GM21825 (cell line): ENCODE measurements at regions not wholly inside any gene's neighbourhood (a gene's known extent, or its start where the extent isn't known, plus 50 kb on each side); places are given as distances from the start of the nearest gene placed in this dataset.
"Not testable (repeated sequence)": the region's sequence is repeated elsewhere in the genome, so short reads cannot be mapped to it uniquely, and the experiment has no call there.

ENCODE experiments used
- ATAC-seq: cut with Tn5 transposase; IDR thresholded peaks from one replicate; pipeline ENCODE4 v1.9.1; 2021; ENCODE audit warnings: mild to moderate bottlenecking, moderate library complexity; ENCODE audit not compliant: unreplicated experiment

GRCh38 chr6:81565071-81565470 lies 187.4 kb downstream of the TENT5A start:
- no peak for ATAC-seq

DNA sequence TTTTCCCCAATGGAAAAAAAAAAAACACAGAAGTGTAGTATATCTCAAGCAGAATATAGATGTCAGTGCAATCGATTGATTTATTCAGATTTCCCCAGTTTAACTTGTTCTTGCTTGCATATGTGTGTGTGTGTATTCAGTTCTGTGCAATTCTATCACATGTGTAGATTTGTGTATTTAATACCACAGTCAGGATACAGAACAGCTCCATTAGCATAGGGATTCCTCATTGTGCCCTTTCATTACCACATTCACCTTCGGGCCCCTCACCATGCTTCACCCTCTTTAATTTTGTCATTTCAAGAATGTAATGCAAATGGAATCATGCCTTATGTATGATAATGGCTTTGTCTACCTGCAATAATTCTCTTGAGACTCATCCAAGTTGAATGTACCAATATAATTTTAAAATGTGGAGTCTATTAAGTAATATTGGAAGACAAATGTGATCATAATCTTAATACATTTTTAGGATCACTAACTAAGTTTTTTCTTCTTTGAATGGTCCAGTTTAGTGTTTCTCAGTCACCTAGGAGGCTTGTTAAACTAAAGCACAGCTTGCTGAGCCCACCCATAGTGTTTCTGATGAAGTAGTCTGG lies 187.9 kb downstream of the TENT5A start:
- no peak for ATAC-seq

DNA sequence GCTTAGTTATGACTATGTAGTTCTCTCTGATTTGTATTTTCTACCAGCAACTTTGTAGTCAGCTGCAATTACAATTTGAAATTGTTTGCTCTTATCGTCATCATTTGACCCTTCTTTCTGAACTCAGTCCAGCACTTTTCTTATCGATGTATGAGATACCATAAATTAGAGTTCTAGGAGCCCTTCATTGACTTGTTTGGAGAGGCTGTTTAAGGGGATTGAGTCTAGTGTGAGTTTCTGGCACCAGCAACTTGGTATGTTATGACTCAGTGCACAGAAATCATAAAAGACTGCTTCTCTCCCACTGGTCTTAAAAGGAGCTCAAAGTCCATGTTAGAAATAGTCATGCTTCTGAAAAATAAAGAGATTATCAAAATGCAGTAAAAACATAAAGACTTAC lies 190.3 kb downstream of the TENT5A start:
- no peak for ATAC-seq

GRCh38 chr6:81561731-81562130 lies 190.8 kb downstream of the TENT5A start:
- ATAC-seq: no peak

DNA sequence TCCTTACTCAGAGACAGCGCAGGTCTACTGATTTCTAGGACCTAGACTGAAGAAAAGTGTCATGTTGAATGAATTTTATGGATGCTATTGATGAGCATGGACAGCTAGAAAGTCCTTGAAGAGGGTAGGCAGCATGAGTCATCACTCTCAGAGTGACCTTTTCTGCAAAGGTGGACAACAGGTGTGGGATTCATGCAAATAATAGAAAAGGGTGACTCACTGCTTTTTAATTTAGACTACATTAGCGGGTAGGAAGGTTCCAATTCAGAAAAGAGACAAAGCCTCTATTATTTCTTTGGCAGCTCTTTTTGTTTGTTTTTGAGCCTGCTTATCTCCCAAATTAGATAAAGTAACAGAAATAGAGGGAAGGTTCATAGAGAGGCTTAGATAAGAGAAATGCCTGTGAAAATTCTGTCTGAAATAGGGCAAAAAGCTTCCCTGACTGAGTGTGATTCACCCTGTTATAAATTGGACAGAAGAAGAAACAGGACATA lies 191.4 kb downstream of the TENT5A start:
- no peak for ATAC-seq

DNA sequence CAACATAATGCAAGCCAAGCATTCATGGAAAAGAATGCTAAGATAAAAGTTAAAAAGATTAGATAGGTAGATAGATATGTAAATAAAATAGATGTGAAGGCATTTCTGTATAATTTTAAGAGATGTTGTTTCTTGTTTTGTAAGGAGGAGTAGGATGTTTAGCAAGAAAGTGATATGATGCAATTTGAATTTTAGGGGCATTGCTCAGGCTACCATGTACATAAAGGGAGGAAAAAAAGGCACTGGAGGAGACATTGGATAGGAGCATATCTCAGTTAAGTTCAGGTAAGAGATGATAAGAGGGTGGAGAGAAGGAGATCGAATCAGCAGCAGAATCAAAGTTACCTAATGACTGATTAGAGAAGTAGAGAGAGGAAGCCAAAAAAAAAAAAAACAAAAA lies 194.7 kb downstream of the TENT5A start:
- no peak for ATAC-seq

DNA sequence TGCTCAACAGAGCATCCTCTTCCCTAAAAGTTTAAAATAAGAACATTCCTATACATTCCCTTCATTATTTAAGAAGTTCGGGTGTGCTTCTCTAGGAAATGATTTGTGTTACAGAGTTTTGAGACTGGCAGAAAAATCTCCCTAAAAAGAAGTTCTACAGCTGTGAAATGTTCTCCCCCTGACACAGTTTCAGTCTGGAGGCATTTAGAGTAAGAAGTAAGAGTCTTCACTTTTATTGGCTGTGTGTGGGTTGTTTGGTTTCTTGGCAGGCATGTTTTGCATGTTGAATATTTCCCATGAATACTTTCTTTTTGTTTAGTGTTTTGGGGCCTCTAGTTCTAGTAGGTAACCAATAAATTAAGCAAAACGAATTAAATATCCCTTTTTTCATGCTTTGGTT lies 195.9 kb downstream of the TENT5A start:
- no peak for ATAC-seq

DNA sequence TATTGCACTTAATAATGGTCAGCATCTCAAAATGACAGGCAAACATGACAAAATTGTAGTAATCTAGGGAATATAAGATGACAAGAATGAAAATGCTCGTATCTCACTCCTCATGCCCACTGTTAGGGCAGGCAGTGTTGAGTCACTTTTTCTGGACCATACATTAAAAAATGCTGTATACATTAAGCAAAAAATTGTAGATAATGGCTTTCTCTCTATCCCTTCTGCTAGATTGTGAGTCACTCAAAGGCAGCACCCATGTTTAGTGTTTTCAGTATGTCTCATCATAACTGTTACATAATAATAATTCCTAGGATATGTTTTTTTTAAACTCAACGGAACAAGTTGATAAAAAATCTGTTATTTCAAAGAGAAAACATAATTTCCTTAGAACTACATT lies 199.3 kb downstream of the TENT5A start:
- no peak for ATAC-seq

DNA sequence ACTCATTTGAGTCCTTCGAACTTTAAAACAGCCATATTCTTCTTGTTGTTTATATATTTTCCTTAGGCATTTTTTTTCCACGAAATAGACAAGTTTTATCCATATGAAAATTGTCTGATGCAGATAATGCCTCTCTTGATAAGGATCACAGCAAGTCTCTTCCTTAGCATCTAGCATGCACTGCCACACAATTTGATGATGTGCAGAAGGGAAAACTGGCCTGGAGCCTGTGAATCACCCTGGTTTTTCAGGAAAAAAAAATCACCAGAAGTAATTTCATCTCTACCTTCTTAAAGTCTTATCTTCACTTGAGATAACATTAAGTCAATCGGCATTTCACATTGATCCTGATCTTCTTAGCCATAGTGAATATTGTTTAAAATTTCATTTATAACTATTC lies 199.8 kb downstream of the TENT5A start:
- ATAC-seq: no peak

DNA sequence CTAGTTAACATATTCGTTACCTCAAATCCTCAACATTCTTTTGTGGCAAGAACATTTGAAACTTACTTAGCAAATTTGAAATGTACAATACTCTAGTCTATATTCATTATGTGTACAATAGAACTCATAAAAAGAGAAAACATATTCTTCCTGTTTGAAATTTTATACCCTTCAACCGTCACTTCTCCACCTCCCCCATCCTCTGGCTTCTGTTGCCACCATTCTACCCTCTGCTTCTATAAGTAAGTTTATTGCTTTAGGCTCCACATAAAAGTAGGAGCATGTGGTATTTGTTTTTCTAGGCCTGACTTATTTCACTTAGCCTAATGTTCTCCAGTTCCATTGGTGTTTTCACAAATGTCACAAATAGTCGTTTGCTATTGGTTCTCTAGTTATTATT lies 205.3 kb downstream of the TENT5A start:
- no peak for ATAC-seq

GRCh38 chr6:81534934-81535465 lies 217.5 kb downstream of the TENT5A start:
- no peak for ATAC-seq

DNA sequence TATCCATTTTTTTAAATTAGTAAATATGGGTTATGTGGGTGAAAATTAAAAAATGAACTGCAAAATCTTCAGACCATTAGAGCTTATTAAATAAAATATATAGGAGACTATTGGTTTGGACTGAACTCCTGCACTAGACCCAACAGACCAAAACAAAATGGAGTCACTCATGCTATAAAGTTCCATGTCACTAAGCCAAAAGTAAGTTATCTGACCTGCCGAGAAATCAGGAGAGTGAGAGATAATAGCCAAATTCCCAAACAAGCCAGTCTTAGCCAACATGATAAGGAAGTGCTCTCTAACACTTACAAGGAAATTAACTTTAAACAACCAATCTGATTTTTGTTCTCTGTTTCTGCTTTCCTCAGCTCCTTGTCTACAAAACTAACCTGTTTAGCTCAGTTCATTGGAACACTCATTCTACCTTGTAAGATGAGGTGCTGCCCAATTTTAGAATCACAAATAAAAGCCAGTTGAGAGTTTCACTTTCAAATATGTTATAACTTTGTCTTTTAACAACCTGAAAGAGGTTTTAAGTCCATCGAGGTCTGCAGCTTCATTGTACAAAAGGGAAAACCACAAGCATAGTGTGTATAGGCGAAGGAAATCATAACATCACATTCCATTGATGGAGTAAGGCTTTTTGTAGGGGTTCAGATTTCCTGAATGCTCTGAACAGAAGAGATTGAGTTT lies 220.5 kb downstream of the TENT5A start:
- no peak for ATAC-seq

GRCh38 chr6:81517455-81517854 lies 235.0 kb downstream of the TENT5A start:
- no peak for ATAC-seq

DNA sequence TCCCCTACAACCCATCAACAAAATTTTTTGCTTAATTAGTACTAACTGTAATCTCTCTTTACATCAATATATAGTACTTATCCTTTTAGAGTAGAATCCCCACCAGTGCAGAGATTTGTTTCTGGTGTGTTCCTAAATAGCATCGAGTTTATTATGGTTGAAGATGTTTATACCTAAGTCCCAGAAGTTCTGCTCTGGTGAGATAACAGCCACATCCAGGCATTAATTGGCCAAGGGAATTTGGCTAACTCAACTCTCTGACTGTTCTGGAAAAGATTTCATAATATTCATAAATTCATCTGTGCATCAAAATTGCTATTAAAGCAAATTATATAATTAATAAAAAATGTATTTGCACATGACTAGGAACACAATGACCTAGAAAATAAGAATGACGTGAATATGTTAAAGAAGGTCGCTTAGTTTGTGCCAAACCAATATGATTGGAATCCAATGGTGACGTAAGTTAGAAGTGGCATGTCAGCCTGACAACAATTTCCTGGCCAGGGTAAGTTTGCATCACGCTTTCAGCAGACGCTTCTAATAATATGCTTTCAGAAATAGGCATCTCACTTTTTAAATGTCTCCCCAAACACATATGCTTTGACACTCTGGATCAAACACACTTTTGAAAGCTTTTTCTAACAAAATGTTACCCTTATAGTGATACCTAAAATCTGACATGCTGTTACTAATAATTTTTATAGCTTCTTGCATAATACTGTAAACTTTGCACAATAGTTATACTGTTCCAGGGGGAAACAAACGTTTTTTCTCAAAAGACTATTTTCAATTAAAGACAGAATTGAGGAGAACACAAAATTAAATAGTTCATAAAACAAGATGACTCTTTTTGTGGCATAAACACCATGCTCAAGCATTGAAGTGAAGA lies 236.7 kb downstream of the TENT5A start:
- no peak for ATAC-seq

GRCh38 chr6:81514195-81514594 lies 238.3 kb downstream of the TENT5A start:
- not testable (repeated sequence) for ATAC-seq

- ATAC-seq: no peak
These were observed 241.1 kb downstream of the TENT5A start for GRCh38 chr6:81511423-81511822.

DNA sequence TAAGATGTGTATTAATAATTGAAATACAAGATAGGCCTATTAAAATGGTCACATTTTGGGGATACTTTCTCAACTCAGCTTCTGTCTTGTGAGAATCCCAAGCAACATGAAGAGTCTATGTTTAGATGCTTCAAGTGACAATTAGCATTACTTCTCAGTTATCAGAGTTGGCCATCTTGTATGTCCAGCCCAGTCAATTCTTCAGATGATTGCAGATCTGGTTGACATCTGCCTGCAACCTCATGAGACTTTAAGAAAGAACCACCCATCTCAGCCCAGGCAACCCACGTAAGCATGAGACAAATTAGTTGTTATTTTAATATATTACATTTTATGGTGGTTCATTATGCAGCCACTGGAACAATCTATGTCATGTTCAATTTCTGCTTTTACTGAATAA lies 256.5 kb downstream of the TENT5A start:
- no peak for ATAC-seq

- no peak for ATAC-seq
These were observed 260.9 kb downstream of the TENT5A start for GRCh38 chr6:81491454-81492101.

DNA sequence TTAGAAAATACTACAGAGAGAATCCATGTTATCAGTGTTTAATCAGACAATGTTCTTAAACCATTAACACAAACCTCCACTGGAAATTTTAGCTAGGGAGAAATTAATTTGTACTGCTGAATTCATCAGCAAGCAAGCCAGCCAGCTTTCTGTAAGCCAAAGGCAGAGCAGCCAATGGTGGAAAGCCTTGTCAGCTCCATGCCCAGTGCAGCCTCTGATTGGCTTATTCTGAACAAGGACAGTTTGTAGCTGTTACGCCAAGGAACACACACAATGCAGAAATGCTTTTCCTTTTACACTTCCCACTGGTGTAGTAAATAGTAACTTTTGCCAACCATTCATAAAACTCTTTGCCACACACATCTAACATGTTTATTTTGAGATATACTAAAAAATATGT lies 265.0 kb downstream of the TENT5A start:
- no peak for ATAC-seq

- no peak for ATAC-seq
These were observed 266.2 kb downstream of the TENT5A start for GRCh38 chr6:81486234-81486633.

GRCh38 chr6:81485395-81485794 lies 267.1 kb downstream of the TENT5A start:
- no peak for ATAC-seq
